ENCODE measurements at regions not wholly inside any gene's neighbourhood (a gene's known extent, or its start where the extent isn't known, plus 50 kb on each side); places are given as distances from the start of the nearest gene placed in this dataset.

- TF ChIP-seq ZNF696 (CRISPR knock-in tag; conservative IDR thresholded peaks at IDR 0.05) (no peak), ZSCAN29 (IDR thresholded peaks at IDR 0.05) (no peak), ZNF830 (CRISPR knock-in tag; IDR thresholded peaks at IDR 0.05) (no peak), SMARCC2 (IDR thresholded peaks at IDR 0.05; ENCODE audit: low read depth) (peak; percentile 69; the same call in 1 of the 2 replicates), SLC30A9 (CRISPR knock-in tag; IDR thresholded peaks at IDR 0.05) (no peak), PHTF2 (CRISPR knock-in tag; IDR thresholded peaks at IDR 0.05) (no peak), PURB (CRISPR knock-in tag; IDR thresholded peaks at IDR 0.05; ENCODE audit: low read depth) (no peak), DDX20 (tag; IDR thresholded peaks at IDR 0.05; ENCODE audit: low read depth) (no peak), MECOM (CRISPR knock-in tag; IDR thresholded peaks at IDR 0.05) (no peak), CXXC5 (CRISPR knock-in tag; IDR thresholded peaks at IDR 0.05) (peak; percentile 80), GATA2 (CRISPR knock-in tag; IDR thresholded peaks at IDR 0.05) (no peak), SIRT6 (IDR thresholded peaks at IDR 0.05; ENCODE audit: low read depth, low read length) (no peak), LEF1 (IDR thresholded peaks at IDR 0.05) (no peak), MAFK (IDR thresholded peaks at IDR 0.05; ENCODE audit: low read length) (no peak), ZFP30 (CRISPR knock-in tag; IDR thresholded peaks at IDR 0.05; ENCODE audit: borderline replicate concordance) (0 out of 2 replicates have a peak, but pooled peaks have one; percentile 33), TGIF2 (CRISPR knock-in tag; IDR thresholded peaks at IDR 0.05) (no peak), LARP7 (IDR thresholded peaks at IDR 0.05) (no peak; the same call in 1 of the 2 replicates), SETDB1 (IDR thresholded peaks at IDR 0.05; ENCODE audit: low read length) (peak; percentile 86), JUNB (CRISPR knock-in tag; conservative IDR thresholded peaks at IDR 0.05) (no peak)
- TF ChIP-seq, protein P1, sequence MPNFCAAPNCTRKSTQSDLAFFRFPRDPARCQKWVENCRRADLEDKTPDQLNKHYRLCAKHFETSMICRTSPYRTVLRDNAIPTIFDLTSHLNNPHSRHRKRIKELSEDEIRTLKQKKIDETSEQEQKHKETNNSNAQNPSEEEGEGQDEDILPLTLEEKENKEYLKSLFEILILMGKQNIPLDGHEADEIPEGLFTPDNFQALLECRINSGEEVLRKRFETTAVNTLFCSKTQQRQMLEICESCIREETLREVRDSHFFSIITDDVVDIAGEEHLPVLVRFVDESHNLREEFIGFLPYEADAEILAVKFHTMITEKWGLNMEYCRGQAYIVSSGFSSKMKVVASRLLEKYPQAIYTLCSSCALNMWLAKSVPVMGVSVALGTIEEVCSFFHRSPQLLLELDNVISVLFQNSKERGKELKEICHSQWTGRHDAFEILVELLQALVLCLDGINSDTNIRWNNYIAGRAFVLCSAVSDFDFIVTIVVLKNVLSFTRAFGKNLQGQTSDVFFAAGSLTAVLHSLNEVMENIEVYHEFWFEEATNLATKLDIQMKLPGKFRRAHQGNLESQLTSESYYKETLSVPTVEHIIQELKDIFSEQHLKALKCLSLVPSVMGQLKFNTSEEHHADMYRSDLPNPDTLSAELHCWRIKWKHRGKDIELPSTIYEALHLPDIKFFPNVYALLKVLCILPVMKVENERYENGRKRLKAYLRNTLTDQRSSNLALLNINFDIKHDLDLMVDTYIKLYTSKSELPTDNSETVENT (CRISPR knock-in tag; IDR thresholded peaks at IDR 0.05) = no peak; the same call in 1 of the 2 replicates
- TF ChIP-seq, protein P2, sequence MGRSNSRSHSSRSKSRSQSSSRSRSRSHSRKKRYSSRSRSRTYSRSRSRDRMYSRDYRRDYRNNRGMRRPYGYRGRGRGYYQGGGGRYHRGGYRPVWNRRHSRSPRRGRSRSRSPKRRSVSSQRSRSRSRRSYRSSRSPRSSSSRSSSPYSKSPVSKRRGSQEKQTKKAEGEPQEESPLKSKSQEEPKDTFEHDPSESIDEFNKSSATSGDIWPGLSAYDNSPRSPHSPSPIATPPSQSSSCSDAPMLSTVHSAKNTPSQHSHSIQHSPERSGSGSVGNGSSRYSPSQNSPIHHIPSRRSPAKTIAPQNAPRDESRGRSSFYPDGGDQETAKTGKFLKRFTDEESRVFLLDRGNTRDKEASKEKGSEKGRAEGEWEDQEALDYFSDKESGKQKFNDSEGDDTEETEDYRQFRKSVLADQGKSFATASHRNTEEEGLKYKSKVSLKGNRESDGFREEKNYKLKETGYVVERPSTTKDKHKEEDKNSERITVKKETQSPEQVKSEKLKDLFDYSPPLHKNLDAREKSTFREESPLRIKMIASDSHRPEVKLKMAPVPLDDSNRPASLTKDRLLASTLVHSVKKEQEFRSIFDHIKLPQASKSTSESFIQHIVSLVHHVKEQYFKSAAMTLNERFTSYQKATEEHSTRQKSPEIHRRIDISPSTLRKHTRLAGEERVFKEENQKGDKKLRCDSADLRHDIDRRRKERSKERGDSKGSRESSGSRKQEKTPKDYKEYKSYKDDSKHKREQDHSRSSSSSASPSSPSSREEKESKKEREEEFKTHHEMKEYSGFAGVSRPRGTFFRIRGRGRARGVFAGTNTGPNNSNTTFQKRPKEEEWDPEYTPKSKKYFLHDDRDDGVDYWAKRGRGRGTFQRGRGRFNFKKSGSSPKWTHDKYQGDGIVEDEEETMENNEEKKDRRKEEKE (IDR thresholded peaks at IDR 0.05; ENCODE audit: borderline replicate concordance in 1 of 2, control insufficient read depth in 1 of 2, low read depth in 2 of 2, low read length in 1 of 2) = no peak
- TF ChIP-seq, protein P3, sequence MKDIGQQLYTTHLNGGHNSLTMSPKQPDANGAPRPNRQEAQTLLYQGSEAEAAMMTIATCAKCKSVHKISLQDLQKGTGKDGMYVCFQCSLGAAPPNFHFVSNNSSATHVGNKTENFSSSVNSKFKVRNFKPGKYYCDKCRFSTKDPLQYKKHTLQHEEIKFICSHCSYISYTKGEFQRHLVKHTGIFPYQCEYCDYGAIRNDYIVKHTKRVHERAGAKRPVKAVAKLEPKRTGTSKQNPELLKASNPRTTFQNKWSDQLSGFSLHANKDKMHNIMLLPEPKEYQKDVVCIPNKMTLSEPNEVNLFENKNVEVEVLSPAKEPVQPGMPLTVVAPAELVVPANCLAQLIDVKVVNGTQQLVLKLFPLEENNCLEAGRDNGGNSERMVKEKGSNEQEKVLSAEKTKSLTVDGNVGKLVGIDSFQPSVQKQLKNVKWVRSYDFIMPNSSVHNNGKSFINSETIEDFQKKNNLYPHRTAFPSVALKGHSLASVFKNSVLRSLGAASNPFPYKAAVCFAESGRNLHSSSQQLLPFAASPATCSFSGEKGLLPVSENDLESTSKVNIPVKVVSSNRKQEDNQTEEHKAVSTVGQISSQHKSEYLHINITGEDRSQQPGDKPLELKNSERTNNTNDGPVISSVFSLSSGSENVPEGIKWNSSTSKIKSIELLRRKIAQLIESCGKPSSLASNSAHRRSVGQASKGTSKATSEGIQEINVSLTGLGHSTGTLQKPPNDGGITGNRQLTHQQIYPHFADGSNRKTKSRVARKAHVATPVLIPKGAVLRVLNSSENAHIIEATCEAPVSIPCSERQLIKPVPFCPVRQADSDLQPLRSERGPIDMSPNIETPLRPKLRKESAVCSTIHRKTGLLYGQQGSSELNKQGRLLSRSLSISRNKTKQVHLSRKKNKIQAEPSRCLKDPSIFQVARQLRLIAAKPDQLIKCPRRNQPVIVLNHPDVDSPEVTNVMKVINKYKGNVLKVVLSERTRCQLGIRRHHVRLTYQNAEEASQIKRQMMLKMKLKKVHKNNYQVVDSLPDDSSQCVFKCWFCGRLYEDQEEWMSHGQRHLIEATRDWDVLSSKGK (CRISPR knock-in tag; IDR thresholded peaks at IDR 0.05) = no peak
These were observed 72.9 kb upstream of the SEPTIN5 start (continued) for GRCh38 chr22:19641254-19641982.
